PC-9 (cell line): ENCODE measurements at regions not wholly inside any gene's neighbourhood (a gene's known extent, or its start where the extent isn't known, plus 50 kb on each side); places are given as distances from the start of the nearest gene placed in this dataset.

Experiments used
- BruUV-seq: library from RNA; stranded (reverse); fragments of 400-500 nt; replicated peaks from 2 replicates; lab custom pipeline; 2021; lab: Mats Ljungman, UMichigan
- CTCF ChIA-PET: fragments of 300-600 bp; sonication (Branson Sonifier 250); formaldehyde crosslinking; loops from one replicate; lab custom pipeline; 2022; ENCODE audit warnings: antibody characterized with exemption; lab: Charles Lee
- POLR2A ChIA-PET: fragments of 300-600 bp; sonication (Branson Sonifier 250); formaldehyde crosslinking; loops from one replicate; lab custom pipeline; 2022; ENCODE audit warnings: antibody characterized with exemption; ENCODE audit not compliant: unreplicated experiment; lab: Charles Lee
- DNase-seq, 2 experiments: peaks; one replicate each; pipeline versions ENCODE4 v3.0.0 to v3.0.0-alpha.2; 2015 to 2022; ENCODE audit warnings: mixed read lengths in 1 of 2
- H2AFZ ChIP-seq: fragments of 200-600 bp; sonication (generic); 2 replicates; pipeline ENCODE4 v1.8.1; 2017; ENCODE audit warnings: antibody characterized with exemption
- H3F3A ChIP-seq: fragments of 200-600 bp; sonication (generic); 2 replicates; pipeline ENCODE4 v1.8.1; 2017; ENCODE audit warnings: antibody characterized with exemption, mild to moderate bottlenecking, low read depth; ENCODE audit not compliant: insufficient read depth
- H3K27ac ChIP-seq: fragments of 200-600 bp; sonication (generic); 2 replicates; pipeline ENCODE4 v1.6.1; 2016; ENCODE audit warnings: mixed run types
- H3K27me3 ChIP-seq: fragments of 200-600 bp; sonication (generic); 2 replicates; pipeline ENCODE4 v1.6.1; 2016; ENCODE audit warnings: low read depth, mixed run types; ENCODE audit not compliant: insufficient read depth
- H3K36me3 ChIP-seq: fragments of 200-600 bp; sonication (generic); 2 replicates; pipeline ENCODE4 v1.6.1; 2016; ENCODE audit warnings: low read depth, mixed run types
- H3K4me1 ChIP-seq: fragments of 200-600 bp; sonication (generic); replicated peaks from 2 replicates; pipeline ENCODE4 v1.6.1; 2016; ENCODE audit warnings: mixed run types; ENCODE audit not compliant: insufficient read depth
- H3K4me2 ChIP-seq: fragments of 200-600 bp; sonication (generic); 2 replicates; pipeline ENCODE4 v1.6.1; 2017; ENCODE audit warnings: mixed run types
- H3K4me3 ChIP-seq: fragments of 200-600 bp; sonication (generic); 2 replicates; pipeline ENCODE4 v1.6.1; 2016; ENCODE audit warnings: mixed run types
- H3K79me2 ChIP-seq: fragments of 200-600 bp; sonication (generic); 2 replicates; pipeline ENCODE4 v1.6.1; 2017; ENCODE audit warnings: low read depth, mixed run types
- H3K9me2 ChIP-seq: fragments of 200-600 bp; sonication (generic); 2 replicates; pipeline ENCODE4 v1.8.1; 2017; ENCODE audit warnings: mild to moderate bottlenecking; ENCODE audit not compliant: insufficient read depth
- H3K9me3 ChIP-seq: fragments of 200-600 bp; sonication (generic); 2 replicates; pipeline ENCODE4 v1.8.1; 2016; ENCODE audit warnings: low read depth; ENCODE audit not compliant: insufficient read depth
- H4K20me1 ChIP-seq: fragments of 200-600 bp; sonication (generic); 2 replicates; pipeline ENCODE4 v1.8.1; 2017; ENCODE audit not compliant: insufficient read depth
- CTCF ChIP-seq: fragments of 200-600 bp; sonication (generic); conservative IDR thresholded peaks from 2 replicates; pipeline ENCODE4 v1.6.1; 2017; ENCODE audit warnings: mixed run types, antibody characterized with exemption, mild to moderate bottlenecking, moderate library complexity
- EZH2 ChIP-seq: fragments of 200-600 bp; sonication (generic); IDR thresholded peaks from 2 replicates; pipeline ENCODE4 v1.8.0; 2017; ENCODE audit warnings: antibody characterized with exemption, low read depth
- intact Hi-C: fragments of 100-400 bp; cut with micrococcal nuclease; formaldehyde crosslinking; loops from one replicate; pipeline ENCODE4 v1.10.0; 2022; ENCODE audit not compliant: unreplicated experiment

- intact Hi-C loops = no loop called here
- CTCF ChIA-PET = no interaction called here
Observed at GRCh38 chr7:85737426-85737825, 550.6 kb upstream of the SEMA3D start.

GRCh38 chr7:85736085-85736484, 549.2 kb upstream of the SEMA3D start:
- H3K27me3 ChIP-seq = no peaks in the 10 kb centered on the region
- intact Hi-C loops = no loop called here
- ChIA-PET CTCF (no interaction called here), POLR2A (no interaction called here)
- DNase-seq = no peak
- H3K4me1 ChIP-seq = no peaks in the 10 kb centered on the region
- peaks cover 7% of the 10 kb centered on the region; the same call in 1 of the 2 replicates for H3K9me3 ChIP-seq
- H3K79me2 ChIP-seq = no peaks in the 10 kb centered on the region
- H4K20me1 ChIP-seq = no peaks in the 10 kb centered on the region
- H3K4me3 ChIP-seq = no peak overlapping the region
- H3K27ac ChIP-seq = no peak overlapping the region
- H3K9me2 ChIP-seq = no peaks in the 10 kb centered on the region
- H3F3A ChIP-seq = no peaks in the 10 kb centered on the region
- no peak overlapping the region for H2AFZ ChIP-seq
- BruUV-seq = no TSS peak
- no peak for TF ChIP-seq CTCF
- TF ChIP-seq EZH2 = no peak
- no peaks in the 10 kb centered on the region for H3K36me3 ChIP-seq
- H3K4me2 ChIP-seq = no peak overlapping the region

More at GRCh38 chr7:85737426-85737825, 550.6 kb upstream of the SEMA3D start:
- Histone ChIP-seq H3K4me1 (no peaks in the 10 kb centered on the region), H3K9me3 (peaks cover 7% of the 10 kb centered on the region; the same call in 1 of the 2 replicates), H3K4me3 (no peak overlapping the region), H2AFZ (no peak overlapping the region), H3K9me2 (no peaks in the 10 kb centered on the region), H3K36me3 (no peaks in the 10 kb centered on the region), H3F3A (no peaks in the 10 kb centered on the region), H3K27ac (no peak overlapping the region), H3K4me2 (no peak overlapping the region), H3K79me2 (no peaks in the 10 kb centered on the region), H3K27me3 (no peaks in the 10 kb centered on the region), H4K20me1 (no peaks in the 10 kb centered on the region)
- no peak for DNase-seq
- no peak for TF ChIP-seq CTCF
- no peak for TF ChIP-seq EZH2
- no TSS peak for BruUV-seq
- POLR2A ChIA-PET = no interaction called here

GRCh38 chr7:85734823-85735222, 548.0 kb upstream of the SEMA3D start:
- Histone ChIP-seq H3K4me3 (no peak overlapping the region), H3K36me3 (no peaks in the 10 kb centered on the region), H4K20me1 (no peaks in the 10 kb centered on the region), H2AFZ (no peak overlapping the region), H3K79me2 (no peaks in the 10 kb centered on the region), H3F3A (no peaks in the 10 kb centered on the region), H3K4me1 (no peaks in the 10 kb centered on the region), H3K27ac (no peak overlapping the region), H3K27me3 (no peaks in the 10 kb centered on the region), H3K4me2 (no peak overlapping the region), H3K9me2 (no peaks in the 10 kb centered on the region), H3K9me3 (peaks cover 7% of the 10 kb centered on the region; the same call in 1 of the 2 replicates)
- POLR2A ChIA-PET = no interaction called here
- no peak for TF ChIP-seq EZH2
- TF ChIP-seq CTCF = no peak
- intact Hi-C loops = no loop called here
- CTCF ChIA-PET = no interaction called here
- no TSS peak for BruUV-seq
- no peak for DNase-seq
